ENCODE measurements at regions not wholly inside any gene's neighbourhood (a gene's known extent, or its start where the extent isn't known, plus 50 kb on each side); places are given as distances from the start of the nearest gene placed in this dataset.

GRCh38 chr3:59553076-59553475 is 503.3 kb upstream of the CFAP20DC start:
- Histone ChIP-seq H3K4me3 (no peak overlapping the region), H3K36me3 (no peaks in the 10 kb centered on the region), H3K9me3 (no peaks in the 10 kb centered on the region), H3K4me1 (no peaks in the 10 kb centered on the region), H3K27ac (no peak overlapping the region), H3K27me3 (no peaks in the 10 kb centered on the region)
- WGBS, 2 donors, result 71 to 78% methylated on average over 3 of the region's 3 CpGs
- no peak for DNase-seq
- intact Hi-C loops (cut with DNase I), result no loop called here
- TF ChIP-seq POLR2A (IDR thresholded peaks at IDR 0.05) (no peak), POLR2AphosphoS5 (IDR thresholded peaks at IDR 0.05) (no peak), EP300 (IDR thresholded peaks at IDR 0.05) (no peak), CTCF (IDR thresholded peaks at IDR 0.05) (no peak)

- Histone ChIP-seq H3K4me3 (no peak overlapping the region), H3K36me3 (no peaks in the 10 kb centered on the region), H3K27me3 (no peaks in the 10 kb centered on the region), H3K27ac (no peak overlapping the region), H3K9me3 (no peaks in the 10 kb centered on the region), H3K4me1 (no peaks in the 10 kb centered on the region)
- TF ChIP-seq CTCF (IDR thresholded peaks at IDR 0.05), result no peak
- no peak for TF ChIP-seq POLR2A (IDR thresholded peaks at IDR 0.05)
- TF ChIP-seq EP300 (IDR thresholded peaks at IDR 0.05), result no peak
- TF ChIP-seq POLR2AphosphoS5 (IDR thresholded peaks at IDR 0.05), result no peak
- DNase-seq, result no peak
- intact Hi-C loops (cut with DNase I), result no loop called here
- WGBS, 2 donors, result 87 to 88% methylated on average over 4 of the region's 4 CpGs
These were observed 502.0 kb upstream of the CFAP20DC start for GRCh38 chr3:59551834-59552233.

DNA sequence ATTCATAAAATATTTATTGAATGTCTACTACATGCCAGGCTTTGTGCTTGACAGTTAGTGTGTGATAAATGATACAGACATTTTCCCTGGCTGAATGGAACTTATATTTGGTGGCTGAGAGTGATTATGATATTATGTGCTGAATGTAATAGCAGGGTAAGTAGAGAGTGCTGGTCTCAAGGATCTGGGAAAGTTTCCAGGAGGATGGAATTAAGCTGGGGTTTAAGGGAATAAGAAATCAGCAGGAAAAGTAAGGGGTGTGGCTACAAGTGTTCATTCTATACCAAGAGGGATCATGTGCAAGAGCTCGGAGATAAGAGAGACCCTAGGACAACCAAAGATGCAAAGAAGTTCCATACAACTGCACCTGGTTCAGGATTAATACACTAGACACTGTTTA is 500.1 kb upstream of the CFAP20DC start:
- Histone ChIP-seq H3K4me1 (no peaks in the 10 kb centered on the region), H3K9me3 (no peaks in the 10 kb centered on the region), H3K27me3 (no peaks in the 10 kb centered on the region), H3K36me3 (no peaks in the 10 kb centered on the region), H3K4me3 (no peak overlapping the region), H3K27ac (no peak overlapping the region)
- no peak for DNase-seq
- 80 to 86% methylated on average over 1 of the region's 1 CpG for WGBS, 2 donors
- intact Hi-C loops (cut with DNase I), result no loop called here
- no peak for TF ChIP-seq EP300 (IDR thresholded peaks at IDR 0.05)
- TF ChIP-seq CTCF (IDR thresholded peaks at IDR 0.05), result no peak
- no peak for TF ChIP-seq POLR2A (IDR thresholded peaks at IDR 0.05)
- no peak for TF ChIP-seq POLR2AphosphoS5 (IDR thresholded peaks at IDR 0.05)

DNA sequence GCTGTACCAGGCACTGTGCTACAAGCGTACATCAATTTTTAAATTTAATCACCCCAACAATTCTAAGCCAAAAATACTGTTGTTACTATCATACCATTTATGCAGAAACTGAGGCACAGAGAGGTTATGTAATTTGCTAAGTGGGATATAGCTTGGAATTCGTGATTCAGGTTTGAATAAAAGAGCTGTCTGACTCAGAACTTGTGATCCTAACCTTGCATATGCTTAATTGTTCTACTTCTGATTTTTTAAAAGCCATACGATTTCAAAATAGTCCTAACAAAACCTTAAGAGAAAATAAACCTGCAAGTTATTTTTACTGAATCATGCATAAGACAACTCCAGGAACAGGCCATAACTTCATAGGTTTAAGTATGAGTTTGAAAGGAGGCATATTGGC is 498.0 kb upstream of the CFAP20DC start:
- no peaks in the 10 kb centered on the region for H3K36me3 ChIP-seq
- H3K27ac ChIP-seq, result no peak overlapping the region
- H3K9me3 ChIP-seq, result no peaks in the 10 kb centered on the region
- no peak overlapping the region for H3K4me3 ChIP-seq
- no peak for DNase-seq
- H3K27me3 ChIP-seq, result no peaks in the 10 kb centered on the region
- intact Hi-C loops (cut with DNase I), result no loop called here
- TF ChIP-seq CTCF (IDR thresholded peaks at IDR 0.05), result no peak
- no peak for TF ChIP-seq EP300 (IDR thresholded peaks at IDR 0.05)
- TF ChIP-seq POLR2A (IDR thresholded peaks at IDR 0.05), result no peak
- TF ChIP-seq POLR2AphosphoS5 (IDR thresholded peaks at IDR 0.05), result no peak
- 86 to 90% methylated on average over 3 of the region's 3 CpGs for WGBS, 2 donors
- no peaks in the 10 kb centered on the region for H3K4me1 ChIP-seq

DNA sequence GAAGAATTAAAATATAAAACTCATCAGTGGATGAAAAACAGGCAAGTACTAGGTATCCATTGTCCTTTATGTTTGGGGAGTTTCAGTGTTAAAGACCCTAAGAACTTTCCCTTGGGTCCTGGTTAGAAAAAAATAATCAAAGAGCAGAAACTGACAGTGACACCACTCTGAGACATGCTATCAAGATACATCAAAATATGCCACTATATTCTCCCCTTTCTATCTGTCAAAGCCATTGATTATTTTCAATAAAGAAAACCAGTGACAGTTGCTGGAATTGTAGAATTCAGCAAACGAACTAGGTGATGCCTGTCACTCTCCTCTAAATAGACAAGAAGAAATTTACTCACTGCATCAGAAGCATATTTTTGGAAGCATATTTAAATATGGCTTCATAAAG is 496.7 kb upstream of the CFAP20DC start:
- Histone ChIP-seq H3K27me3 (no peaks in the 10 kb centered on the region), H3K4me3 (no peak overlapping the region), H3K36me3 (no peaks in the 10 kb centered on the region), H3K9me3 (no peaks in the 10 kb centered on the region), H3K27ac (no peak overlapping the region), H3K4me1 (no peaks in the 10 kb centered on the region)
- intact Hi-C loops (cut with DNase I), result no loop called here
- no peak for DNase-seq
- no peak for TF ChIP-seq POLR2AphosphoS5 (IDR thresholded peaks at IDR 0.05)
- TF ChIP-seq EP300 (IDR thresholded peaks at IDR 0.05), result no peak
- no peak for TF ChIP-seq CTCF (IDR thresholded peaks at IDR 0.05)
- TF ChIP-seq POLR2A (IDR thresholded peaks at IDR 0.05), result no peak
- WGBS, 2 donors, result 88 to 93% methylated on average over 1 of the region's 1 CpG

Measured in sigmoid colon (tissue), 6 donors.